GM18861 (cell line): ENCODE measurements at regions not wholly inside any gene's neighbourhood (a gene's known extent, or its start where the extent isn't known, plus 50 kb on each side); places are given as distances from the start of the nearest gene placed in this dataset.
"Not testable (repeated sequence)": the region's sequence is repeated elsewhere in the genome, so short reads cannot be mapped to it uniquely, and the experiment has no call there.

Source experiments
- ATAC-seq: cut with Tn5 transposase; IDR thresholded peaks from one replicate; pipeline ENCODE4 v1.9.1; 2021; ENCODE audit not compliant: unreplicated experiment

DNA sequence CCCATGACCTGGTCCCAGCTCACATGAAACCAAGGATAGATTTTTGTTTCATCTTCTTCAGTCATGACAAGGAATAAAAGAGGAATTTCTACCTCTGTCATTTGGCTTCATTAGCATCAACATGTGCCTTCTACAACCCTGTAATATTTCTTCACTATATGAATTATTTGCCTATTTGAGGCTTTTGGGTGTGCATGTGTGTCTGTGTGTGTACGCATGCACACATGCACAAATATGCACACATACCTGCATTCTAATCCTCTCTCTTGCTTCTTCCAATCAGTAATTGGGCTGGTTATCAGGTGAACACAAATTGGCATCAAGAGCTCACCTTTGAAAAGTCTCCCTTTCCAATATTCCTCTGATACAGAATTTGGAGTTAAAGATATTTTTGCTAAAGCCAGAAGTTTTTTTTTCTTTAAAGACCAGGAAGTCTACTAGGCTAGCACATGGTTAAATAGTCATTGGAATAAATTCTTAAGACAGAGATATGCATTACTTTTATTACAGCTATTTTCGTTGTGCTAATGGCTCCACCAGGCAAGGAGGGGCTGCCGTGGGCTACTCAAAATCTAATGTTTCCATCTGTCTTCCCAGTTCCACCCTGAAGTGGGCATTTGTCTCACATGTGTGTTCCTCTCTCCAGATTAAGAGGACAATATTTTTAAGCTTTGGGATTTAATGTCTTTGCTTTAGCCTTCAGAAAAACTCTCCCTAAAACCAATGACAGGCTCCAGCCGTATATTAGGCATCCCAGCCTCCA lies 547.2 kb upstream of the CDH5 start:
- no peak for ATAC-seq

GRCh38 chr16:65817799-65818198 lies 548.7 kb upstream of the CDH5 start:
- ATAC-seq, result no peak

DNA sequence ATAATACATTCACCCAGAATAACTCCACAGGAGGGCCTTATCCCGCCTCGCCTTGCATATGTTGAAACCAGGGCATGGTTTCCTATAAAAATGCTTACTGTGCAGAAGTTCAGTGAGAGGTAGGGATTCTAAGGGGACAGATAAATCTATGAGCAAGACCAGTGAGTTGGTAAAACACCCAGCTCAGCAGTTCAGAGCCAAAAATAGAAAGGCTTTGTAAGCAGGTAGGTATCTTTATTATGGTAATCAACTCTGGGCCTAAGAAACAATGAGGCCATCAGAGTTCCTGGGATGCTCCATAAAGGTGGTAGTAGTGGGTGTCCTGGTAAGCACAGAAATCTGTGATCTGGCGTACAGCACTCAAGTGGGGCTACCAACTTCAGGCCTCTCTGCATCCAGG lies 549.4 kb upstream of the CDH5 start:
- ATAC-seq, result no peak

DNA sequence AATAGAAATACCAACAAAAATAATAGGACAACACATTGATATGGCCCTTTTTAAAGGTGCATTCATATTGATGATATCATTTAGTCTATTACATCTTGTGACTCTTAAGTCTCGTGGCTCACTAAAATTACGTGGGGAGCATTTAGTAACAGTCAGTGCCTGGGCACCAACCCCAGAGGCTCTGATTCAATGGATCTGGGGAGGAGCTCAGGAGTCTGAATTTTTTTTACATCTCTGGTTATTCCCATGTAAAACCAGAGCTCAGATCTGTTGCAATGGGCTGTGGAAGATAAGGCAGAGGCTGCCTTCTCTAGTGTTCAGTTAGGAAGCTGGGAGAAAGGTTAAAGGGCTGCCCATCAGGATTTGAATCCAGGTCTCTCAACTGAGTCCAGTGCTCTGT lies 549.9 kb upstream of the CDH5 start:
- no peak for ATAC-seq

GRCh38 chr16:65815707-65816106 lies 550.8 kb upstream of the CDH5 start:
- no peak for ATAC-seq

DNA sequence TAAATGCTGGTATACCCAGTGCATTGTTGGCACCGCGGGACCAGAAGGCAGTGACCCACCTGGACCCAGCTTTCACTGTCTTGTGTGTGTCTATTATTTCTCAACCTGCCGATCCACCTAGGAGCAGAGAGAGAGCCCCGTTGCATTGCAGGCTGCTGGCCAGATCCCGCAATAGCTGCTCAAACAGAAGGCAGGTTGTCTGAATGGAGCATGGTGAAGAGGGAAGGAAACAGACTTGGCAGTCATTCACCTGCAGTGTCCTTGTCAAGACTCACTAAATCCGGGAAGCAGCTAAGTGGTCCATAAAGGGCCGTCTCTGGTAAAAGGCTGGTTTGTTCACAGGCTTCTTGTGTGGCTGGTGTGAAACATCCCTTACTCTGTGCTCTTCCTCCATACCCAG lies 552.6 kb upstream of the CDH5 start:
- not testable (repeated sequence) for ATAC-seq

DNA sequence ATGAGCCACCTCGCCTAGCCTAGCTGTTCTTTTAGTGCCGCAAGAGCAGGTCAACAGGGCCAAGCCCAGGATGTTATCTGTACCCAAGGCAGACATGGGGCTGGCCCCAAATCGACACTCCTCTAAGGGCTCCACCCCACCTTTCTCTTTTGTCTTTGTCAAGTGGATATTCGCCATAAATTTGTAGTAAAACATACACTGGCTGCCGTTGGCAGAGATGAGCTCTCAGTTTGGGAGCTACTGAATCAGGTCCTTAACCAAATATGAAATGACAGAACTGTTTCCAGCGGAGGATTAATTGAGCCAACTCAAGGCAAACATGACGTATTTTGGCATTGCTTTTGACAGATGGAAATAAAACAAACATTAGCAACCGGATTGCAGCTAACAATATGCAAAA lies 556.9 kb upstream of the CDH5 start:
- no peak for ATAC-seq

- no peak for ATAC-seq
These were observed 557.7 kb upstream of the CDH5 start for GRCh38 chr16:65808790-65809189.

DNA sequence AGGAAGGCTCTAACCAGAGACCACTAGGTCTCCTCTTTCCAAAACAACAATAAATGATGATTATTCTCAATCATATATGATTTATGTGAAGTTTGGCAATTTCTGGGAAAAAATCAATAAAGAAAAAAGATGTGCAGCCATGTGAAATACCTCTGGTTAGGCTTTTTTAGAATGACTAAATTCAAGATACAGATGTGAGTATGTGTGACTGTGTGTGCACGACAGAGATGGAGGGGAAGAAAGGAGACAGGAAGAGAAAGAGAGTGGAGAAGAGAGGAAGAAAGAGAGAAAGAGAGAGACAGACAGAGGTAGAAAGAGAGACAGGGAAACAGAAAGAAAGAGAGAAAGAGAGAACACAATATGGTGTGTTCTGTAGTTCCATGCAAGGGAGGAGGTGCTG lies 558.6 kb upstream of the CDH5 start:
- ATAC-seq, result no peak

GRCh38 chr16:65805704-65806103 lies 560.8 kb upstream of the CDH5 start:
- not testable (repeated sequence) for ATAC-seq

GRCh38 chr16:65796481-65796880 lies 570.0 kb upstream of the CDH5 start:
- no peak for ATAC-seq

DNA sequence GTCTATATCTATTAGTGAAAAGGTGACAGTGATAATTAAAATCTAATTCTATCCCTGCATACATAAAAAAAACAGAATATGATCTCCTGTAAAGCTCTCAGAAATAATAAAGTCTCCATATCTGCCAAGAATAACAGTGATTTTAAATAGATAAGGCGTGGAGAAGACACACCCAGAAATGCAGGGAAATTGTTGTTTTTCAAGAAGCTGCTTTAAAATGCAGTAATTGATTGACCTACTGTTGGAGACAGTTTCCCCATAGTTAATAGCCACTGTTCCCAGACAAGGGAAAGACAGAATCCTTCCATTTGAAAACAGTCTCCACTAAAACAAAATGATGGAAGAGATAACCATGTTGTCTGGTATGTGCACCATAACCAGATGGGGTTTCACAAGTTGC lies 571.5 kb upstream of the CDH5 start:
- ATAC-seq, result no peak

DNA sequence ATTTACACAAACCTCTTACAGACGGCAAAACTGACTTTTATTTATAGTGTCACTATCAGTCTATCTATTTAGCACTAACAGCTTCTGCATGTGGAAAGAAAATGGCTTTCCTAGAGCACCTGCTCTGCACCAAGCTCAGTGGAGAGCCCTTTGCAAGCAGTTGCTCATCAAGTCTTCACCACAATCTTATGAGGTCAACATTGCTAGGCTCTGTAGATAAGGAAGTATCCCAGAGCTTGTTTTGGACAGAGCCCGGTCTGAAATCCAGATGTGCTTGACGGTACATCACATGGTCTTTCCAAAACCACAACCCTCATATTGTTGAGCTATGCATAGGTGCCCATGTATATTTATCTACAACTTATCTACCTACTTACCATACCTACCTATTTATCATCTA lies 572.7 kb upstream of the CDH5 start:
- no peak for ATAC-seq

DNA sequence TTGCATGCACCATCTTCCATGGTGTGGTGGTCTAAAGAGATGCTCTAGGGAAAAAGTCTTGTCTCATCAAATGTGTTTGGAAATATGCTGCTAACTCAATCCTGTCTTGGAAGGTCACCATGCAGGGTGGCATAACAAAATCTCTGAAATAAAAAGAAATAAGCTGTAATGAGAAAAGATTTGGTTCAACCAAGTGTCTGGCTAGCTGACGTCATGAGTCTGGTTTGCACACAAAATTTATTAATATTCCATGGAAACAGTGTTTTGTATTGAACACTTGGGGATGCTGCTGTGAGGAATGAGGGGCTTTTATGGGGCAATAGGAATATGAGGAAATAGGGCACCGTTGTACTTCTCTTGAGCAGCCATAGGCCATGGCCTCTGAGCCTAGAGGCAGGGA lies 575.7 kb upstream of the CDH5 start:
- no peak for ATAC-seq

DNA sequence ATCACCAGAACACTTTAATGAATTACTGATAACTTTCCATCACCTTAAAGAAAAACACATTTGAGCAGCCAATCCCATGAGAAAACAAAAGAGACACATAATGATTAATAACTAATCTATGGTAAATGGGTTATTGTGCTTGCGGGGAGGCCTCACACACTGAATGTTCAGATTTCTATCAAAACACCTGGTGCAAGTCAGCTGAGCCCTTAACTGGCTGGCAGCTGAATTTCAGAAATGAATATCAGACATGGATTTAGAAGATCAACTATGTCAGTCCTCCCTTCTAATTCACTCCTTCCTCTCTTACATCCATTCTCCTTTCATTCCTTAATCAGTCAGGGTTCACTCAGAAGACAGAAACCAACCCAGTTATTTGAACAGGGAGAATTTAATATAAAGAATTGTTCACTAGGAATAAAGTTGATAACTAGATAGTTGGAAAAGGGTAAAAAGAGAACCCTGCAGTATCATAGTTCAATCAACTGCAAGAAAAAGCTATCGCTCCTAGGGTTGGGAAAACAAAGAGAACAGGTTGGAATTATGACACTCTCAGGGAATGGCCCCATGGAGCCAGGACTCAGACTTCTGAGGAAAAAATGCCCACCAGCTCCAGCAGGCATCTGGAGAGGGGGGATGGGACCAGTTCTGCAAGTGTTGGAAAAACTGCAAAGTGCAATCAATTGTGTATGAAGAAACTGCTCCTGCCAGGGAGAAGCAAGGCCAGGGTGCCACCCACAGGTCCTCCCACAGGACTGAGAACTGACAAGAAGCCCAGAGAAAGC lies 577.1 kb upstream of the CDH5 start:
- no peak for ATAC-seq

GRCh38 chr16:65788434-65789140 lies 577.9 kb upstream of the CDH5 start:
- no peak for ATAC-seq

- ATAC-seq, result no peak
These were observed 578.6 kb upstream of the CDH5 start for GRCh38 chr16:65787921-65788320.

DNA sequence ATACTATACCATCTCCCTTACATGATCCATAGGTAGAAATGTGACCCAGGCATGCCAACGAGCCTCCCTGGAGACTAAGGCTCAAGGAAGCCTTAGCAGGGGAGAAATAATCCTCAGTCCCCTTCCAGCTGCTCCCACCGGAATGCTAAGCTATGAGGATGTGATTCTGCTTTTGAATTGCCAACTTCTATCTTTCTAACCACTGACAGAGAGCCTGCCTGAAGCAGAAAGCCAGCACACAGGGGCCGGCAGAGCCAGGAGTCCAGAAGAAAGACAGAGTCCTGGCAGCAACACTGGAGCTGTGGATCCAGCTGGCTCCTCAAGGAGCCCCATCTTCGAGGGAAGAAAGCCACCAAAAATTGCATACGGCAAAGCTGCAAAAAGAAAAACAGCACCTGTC lies 579.6 kb upstream of the CDH5 start:
- no peak for ATAC-seq

- ATAC-seq, result no peak
These were observed 582.6 kb upstream of the CDH5 start for GRCh38 chr16:65783709-65784474.

- no peak for ATAC-seq
These were observed 583.6 kb upstream of the CDH5 start for GRCh38 chr16:65782611-65783600.
